ENCODE measurements at regions not wholly inside any gene's neighbourhood (a gene's known extent, or its start where the extent isn't known, plus 50 kb on each side); places are given as distances from the start of the nearest gene placed in this dataset.

- no peak for DNase-seq (ENCODE audit: low read depth in 3 of 3)
Observed at GRCh38 chrY:15648198-15648597, 1123.9 kb downstream of the NLGN4Y start.

GRCh38 chrY:15650056-15650455 lies 1125.7 kb downstream of the NLGN4Y start:
- no peak for DNase-seq (ENCODE audit: low read depth in 3 of 3)

DNA sequence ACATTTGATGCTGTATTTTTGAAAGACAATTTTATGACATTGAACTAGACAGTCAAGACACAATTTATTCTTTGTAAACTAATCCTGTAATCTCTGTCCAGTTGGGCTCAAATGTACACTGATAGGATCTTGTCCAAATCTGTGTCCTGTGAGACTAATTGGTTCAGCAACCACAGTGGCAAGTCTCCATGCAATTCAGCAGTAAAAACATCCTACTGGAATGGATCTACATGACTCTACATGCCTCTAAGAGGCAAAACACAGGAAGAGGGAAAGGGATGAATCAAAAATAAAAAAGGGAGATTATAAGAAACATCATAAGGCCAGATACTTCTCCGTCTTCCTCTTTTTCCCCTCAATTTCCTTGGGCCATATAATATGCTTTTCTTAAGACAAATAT lies 1164.2 kb downstream of the NLGN4Y start:
- DNase-seq (ENCODE audit: low read depth in 3 of 3) = no peak

DNA sequence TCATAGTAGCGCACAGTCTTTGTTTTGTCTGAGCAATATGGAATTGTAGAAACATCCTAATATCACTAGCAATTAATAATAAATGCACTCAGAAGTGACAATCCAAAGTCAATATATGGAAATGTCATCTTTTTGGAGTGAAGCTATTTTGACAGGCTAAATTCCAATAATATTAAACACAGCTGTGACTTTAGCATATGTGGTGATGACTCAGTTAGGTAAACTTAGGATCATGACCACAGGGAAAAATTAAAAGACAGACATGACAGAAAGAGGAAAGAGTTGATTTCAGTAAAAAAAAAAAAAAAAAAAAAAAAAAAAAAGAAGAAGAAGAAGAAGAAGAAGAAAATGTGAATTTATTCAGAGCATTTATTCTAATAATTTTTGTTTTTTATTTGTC lies 1165.7 kb downstream of the NLGN4Y start:
- DNase-seq (ENCODE audit: low read depth in 3 of 3) = no peak

DNA sequence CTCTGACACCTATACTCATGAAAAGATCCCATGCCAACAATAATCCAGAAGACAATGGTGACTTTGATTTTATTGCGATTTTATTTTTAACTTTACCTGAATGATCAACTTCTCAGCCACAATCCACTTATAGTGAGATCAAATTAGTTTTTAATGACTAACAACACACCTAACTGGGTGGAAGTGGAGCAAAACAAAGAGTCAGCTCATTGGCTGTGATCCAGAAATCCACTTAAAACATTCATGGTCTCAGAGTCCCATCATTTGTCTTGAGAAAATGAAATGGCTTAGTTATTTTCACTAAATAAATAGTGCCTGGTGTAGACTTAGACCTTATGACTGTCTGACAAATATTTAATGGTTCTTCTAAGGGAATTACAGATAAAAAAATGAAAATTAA lies 1177.8 kb downstream of the NLGN4Y start:
- no peak for DNase-seq (ENCODE audit: low read depth in 3 of 3)

DNA sequence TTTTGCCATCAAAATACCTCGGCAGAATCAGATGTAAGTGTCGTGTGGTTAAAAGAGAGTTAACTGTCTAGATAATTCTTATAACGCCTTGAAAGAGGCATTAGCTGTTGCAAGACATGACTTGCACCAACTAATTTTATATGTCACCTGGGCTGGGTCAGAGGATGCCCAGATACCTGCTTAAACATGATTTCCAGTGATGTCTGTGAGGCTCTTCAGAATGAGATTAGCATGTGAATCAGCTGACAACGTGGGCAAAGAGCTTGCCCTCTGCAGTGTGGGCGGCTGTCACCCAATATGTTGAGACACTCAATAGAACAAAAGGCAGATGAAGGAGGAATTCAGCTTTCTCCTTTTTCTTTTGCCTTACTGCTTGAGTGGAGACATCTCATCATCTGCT lies 1180.6 kb downstream of the NLGN4Y start:
- no peak for DNase-seq (ENCODE audit: low read depth in 3 of 3)

DNA sequence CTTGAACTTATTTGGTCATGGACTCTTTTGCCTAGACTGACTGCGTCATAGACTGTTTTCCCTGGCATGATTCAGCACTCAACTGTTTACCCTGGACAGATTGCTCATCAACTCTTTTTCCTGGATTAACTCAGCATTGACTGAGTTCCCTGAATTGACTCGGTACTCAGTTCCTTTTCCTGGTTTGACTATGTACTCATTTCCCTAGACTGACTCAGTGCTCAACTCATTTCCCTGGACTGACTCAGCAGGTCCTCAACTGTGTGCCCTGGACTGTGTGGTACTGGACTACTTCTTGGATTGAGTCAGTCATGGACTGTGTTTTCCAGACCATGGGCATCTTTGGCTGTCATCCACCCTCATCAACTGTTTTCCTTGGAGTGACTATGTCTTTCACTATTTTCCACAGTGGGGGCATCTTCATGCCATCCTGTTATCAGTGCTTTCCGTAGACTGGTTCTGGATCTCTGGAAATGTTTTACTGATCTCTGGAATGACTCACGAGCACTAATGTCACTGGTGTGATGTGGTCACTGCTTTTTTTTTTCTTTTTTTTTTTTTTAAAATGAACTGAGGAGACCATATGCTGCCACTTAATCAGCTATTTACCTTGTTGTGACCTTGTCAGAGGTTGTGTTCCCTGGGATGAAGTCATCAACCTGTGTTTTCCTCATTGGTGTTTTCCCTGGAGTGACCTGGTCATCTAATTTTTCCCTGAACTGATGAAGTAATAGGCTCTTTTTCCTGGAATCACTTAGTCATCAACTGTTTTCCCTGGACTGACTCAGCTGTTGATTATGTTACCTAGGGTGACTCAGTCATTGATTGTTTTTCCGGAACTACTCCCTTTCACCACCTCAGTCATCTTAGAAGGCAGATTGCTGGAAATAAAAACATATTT lies 1225.5 kb downstream of the NLGN4Y start:
- DNase-seq (ENCODE audit: low read depth in 3 of 3) = no peak

DNA sequence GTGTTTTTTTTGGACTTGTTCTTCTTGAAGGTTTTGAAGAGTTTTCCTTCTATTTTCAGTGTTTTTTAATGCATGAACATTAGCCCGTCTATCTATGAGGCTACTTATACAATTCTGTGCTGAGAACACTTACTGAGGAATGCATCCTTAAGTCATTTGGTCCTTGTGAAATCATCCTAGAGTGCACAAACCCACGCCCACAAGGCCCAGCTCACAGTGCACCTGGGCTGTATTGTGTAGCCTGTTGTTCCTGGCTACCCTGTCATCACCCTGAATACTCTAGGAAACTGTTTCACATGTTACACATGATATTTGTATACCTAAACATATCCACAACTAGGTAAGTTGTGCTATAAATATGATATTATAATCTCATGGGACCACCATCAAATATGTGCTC lies 1226.7 kb downstream of the NLGN4Y start:
- DNase-seq (ENCODE audit: low read depth in 3 of 3) = no peak

GRCh38 chrY:15756266-15756665 lies 1231.9 kb downstream of the NLGN4Y start:
- no peak for DNase-seq (ENCODE audit: low read depth in 3 of 3)

DNA sequence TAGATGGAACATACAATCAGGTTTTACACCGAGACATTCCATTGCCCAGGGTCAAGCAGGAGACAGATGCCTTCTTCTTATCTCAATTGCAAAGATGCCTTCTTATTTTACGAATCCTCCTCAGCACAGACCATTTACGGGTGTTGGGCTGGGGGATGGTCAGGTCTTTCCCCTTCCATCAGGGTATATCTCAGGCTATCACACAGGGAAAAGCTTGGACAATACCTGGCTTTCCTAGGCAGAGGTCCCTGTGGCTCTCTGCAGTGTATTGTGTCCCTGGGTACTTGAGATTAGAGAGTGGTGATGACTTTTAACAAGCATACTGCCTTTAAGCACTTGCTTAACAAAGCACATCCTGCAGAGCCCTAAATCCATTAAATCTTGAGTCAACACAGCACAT lies 1249.2 kb downstream of the NLGN4Y start:
- no peak for DNase-seq (ENCODE audit: low read depth in 3 of 3)

DNA sequence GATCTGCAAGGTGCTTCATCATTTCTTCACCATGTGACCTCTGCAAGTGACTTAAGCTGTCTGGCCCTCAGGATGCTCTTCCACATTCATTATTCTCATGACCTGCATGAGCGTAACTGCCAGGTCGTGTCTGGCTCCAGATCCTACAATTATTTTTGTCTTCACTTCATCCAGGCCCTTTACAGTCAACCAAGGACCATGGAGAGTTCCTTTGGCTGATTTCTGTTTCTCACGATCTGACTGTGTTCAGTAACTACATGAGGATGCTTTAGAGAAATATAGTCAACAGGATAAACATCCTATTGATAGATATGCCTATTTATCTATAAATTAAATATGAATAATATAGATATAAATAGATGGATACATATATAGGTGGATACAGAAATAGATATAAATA lies 1251.6 kb downstream of the NLGN4Y start:
- DNase-seq (ENCODE audit: low read depth in 3 of 3) = no peak

- DNase-seq (ENCODE audit: low read depth in 3 of 3) = no peak
Observed at GRCh38 chrY:15779891-15780290, 1255.6 kb downstream of the NLGN4Y start.

DNA sequence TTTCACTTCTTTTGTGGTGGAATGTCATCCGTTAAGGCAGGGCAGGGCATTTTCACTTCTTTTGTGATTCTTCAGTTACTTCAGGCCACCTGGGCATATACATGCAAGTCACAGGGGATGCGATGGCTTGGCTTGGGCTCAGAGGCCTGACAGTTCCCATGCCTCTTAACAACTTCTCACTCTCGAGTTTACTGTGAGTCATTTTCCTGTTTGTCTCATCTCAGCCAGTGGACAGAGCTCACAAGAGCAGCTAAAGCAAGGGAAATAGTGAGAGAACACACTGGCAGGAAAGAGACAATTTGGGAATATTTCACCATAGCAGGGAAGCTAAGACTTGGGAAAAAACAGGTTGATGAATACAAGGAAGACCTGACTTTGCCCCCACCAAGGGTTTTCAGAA lies 1275.7 kb downstream of the NLGN4Y start:
- no peak for DNase-seq (ENCODE audit: low read depth in 3 of 3)

DNA sequence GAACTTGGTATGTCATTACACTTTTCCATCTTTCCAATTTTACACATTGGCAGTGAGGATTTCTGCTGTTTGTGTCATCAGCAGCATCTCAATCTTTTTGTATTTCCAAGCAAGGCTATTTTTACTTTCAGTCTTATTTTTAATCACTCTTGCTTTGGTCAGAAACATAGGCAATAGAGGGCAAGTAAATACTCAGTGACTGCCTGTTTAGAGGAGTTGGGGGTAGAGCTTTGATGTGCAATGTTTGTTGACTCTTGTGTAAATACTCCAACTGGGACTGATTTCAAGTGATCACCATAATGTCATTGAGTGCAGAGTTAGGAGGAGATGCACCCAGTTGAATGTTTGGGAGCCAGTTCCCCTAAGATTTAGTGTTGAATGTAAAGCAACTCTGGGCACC lies 1281.7 kb downstream of the NLGN4Y start:
- DNase-seq (ENCODE audit: low read depth in 3 of 3) = no peak

DNA sequence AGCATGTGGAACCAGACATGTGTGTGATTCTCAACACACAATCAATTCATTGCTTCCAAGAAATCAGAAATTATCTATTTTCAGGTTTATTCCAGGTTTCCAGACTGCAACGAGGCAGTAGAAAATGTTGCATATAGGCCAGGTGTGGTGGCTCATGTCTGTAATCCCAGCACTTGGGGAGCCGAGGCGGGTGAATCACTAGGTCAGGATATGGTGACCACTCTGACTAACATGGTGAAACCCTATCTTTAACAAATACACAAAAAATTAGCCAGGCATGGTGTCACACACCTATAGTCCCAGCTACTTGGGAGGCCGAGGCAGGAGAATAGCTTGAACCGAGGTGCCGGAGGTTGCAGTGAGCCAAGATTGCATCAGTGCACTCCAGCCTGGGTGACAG lies 1289.9 kb downstream of the NLGN4Y start:
- DNase-seq (ENCODE audit: low read depth in 3 of 3) = no peak

Data from stimulated activated CD4-positive, alpha-beta T cell treated with anti-CD3 and anti-CD28 coated beads, TNF-alpha, amount 100 ng/mL, for 24 hours (primary cell).